Sigmoid colon (tissue), 4 donors: ENCODE measurements at regions not wholly inside any gene's neighbourhood (a gene's known extent, or its start where the extent isn't known, plus 50 kb on each side); places are given as distances from the start of the nearest gene placed in this dataset.

Experiments
- CTCF ChIP-seq, 4 experiments: fragments of 450-650 bp in 3 of 4; fragments of 200-600 bp in 1 of 4; IDR thresholded peaks; one replicate each; pipeline ENCODE4 v1.5.1; 2016 to 2019; ENCODE audit warnings: antibody characterized with exemption in 4 of 4, mild to moderate bottlenecking in 3 of 4, moderate library complexity in 2 of 4
- EP300 ChIP-seq, 4 donors: sonication (generic); formaldehyde crosslinking; IDR thresholded peaks; one replicate each; pipeline ENCODE4 v1.6.1; 2017; ENCODE audit warnings: antibody characterized with exemption in 4 of 4
- POLR2A ChIP-seq, 2 donors: fragments of 450-650 bp; IDR thresholded peaks; one replicate each; pipeline ENCODE4 v1.6.1; 2016; ENCODE audit warnings: antibody characterized with exemption in 2 of 2, mild to moderate bottlenecking in 2 of 2, moderate library complexity in 2 of 2
- POLR2AphosphoS5 ChIP-seq, 4 donors: sonication (generic); formaldehyde crosslinking; IDR thresholded peaks; one replicate each; pipeline ENCODE4 v1.6.1; 2017; ENCODE audit warnings: antibody characterized with exemption in 4 of 4

GRCh38 chr1:224041032-224041431 is 72.9 kb upstream of the FBXO28 start:
- no peak for TF ChIP-seq POLR2A (IDR thresholded peaks at IDR 0.05)
- no peak for TF ChIP-seq CTCF (IDR thresholded peaks at IDR 0.05)
- no peak for TF ChIP-seq EP300 (IDR thresholded peaks at IDR 0.05)
- TF ChIP-seq POLR2AphosphoS5 (IDR thresholded peaks at IDR 0.05) = no peak
